ENCODE measurements at regions not wholly inside any gene's neighbourhood (a gene's known extent, or its start where the extent isn't known, plus 50 kb on each side); places are given as distances from the start of the nearest gene placed in this dataset.

DNA sequence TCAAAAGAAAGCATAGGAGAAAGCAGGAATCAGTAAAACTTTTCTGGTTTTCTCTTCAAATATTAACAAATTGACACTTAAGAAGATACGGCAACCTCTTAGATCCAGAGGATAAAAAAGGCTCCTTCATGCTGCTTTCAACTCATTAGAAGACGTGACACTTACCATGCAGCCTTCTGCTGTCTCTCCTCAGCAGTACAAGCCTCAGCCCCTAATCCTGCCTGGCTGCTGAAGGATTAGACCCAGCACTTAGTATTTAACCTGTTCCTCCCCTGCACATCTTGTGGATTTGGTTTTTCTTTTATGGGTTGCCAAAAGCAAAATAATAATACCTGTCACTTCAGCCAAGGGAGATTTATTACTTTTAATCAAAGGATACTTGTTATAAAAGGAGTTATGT lies 108.4 kb downstream of the LYZL1 start:
- CTCF ChIA-PET: interaction anchor here (2.3 kb wide), 1 partner anchor 11 kb away, joined by 13 read pairs; no protein-coding TSS in a partner anchor
- POLR2A ChIA-PET (ENCODE audit: low non-redundant PET): no interaction called here
- TF ChIP-seq, protein P1, sequence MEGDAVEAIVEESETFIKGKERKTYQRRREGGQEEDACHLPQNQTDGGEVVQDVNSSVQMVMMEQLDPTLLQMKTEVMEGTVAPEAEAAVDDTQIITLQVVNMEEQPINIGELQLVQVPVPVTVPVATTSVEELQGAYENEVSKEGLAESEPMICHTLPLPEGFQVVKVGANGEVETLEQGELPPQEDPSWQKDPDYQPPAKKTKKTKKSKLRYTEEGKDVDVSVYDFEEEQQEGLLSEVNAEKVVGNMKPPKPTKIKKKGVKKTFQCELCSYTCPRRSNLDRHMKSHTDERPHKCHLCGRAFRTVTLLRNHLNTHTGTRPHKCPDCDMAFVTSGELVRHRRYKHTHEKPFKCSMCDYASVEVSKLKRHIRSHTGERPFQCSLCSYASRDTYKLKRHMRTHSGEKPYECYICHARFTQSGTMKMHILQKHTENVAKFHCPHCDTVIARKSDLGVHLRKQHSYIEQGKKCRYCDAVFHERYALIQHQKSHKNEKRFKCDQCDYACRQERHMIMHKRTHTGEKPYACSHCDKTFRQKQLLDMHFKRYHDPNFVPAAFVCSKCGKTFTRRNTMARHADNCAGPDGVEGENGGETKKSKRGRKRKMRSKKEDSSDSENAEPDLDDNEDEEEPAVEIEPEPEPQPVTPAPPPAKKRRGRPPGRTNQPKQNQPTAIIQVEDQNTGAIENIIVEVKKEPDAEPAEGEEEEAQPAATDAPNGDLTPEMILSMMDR (conservative IDR thresholded peaks at IDR 0.05; ENCODE audit: low read depth): no peak
- no peak for DNase-seq (ENCODE audit: low spot score)
- no peak overlapping the region for H3K27ac ChIP-seq

DNA sequence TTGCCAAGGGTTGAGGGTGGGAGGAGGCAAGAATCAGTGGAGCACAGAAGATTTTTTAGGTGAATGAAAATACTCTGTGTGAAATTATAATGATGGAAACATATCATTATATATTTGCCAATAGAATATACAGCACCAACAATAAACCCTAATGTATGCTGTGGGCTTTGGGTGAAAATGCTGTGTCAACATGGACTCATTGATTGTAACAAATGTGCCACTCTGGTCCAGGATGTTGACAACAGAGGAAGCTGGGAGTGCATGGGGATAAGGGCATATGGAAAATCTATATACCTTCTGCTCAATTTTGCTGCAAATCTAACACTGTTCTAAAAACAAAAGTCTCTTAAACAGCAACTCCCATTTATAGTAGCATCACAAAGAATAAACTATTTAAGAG lies 114.3 kb downstream of the LYZL1 start:
- TF ChIP-seq, protein P1 (conservative IDR thresholded peaks at IDR 0.05; ENCODE audit: low read depth): no peak
- no peak overlapping the region for H3K27ac ChIP-seq
- no peak for DNase-seq (ENCODE audit: low spot score)
- ChIA-PET CTCF (no interaction called here), POLR2A (ENCODE audit: low non-redundant PET) (no interaction called here)

DNA sequence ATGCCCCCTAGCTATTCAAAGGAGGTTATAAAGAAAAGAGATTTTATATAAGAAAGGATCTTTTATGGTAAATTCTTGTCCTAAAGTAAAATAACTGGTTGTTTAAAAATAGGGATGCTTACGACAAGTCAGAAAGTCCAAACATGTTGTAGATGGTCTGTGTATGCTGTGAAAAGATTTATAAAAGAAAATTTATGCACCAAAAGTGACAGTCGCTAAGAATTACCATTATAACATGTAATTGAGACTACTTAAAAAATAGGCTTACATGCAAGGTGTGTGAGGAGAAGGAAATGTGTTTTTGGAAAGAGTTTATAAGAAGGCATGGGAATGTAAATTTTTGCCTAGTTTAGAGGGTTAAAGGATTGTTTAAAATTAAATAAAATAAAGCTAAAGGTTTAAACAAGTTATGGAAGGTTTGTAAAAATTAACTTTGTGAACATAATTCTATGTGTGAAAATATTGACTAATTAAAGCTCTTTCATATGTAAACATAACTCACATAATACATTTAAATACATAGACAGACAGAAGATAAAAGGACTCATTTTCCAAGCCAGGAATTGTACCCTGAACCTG lies 118.5 kb downstream of the LYZL1 start:
- POLR2A ChIA-PET (ENCODE audit: low non-redundant PET): no interaction called here
- CTCF ChIA-PET: interaction anchor here (0.5 to 0.7 kb wide), 2 partner anchors 21 to 22 kb away, joined by 5 read pairs; no protein-coding TSS in a partner anchor

More for the DNA sequence above, 118.5 kb downstream of the LYZL1 start:
- TF ChIP-seq, protein P1 (conservative IDR thresholded peaks at IDR 0.05; ENCODE audit: low read depth): no peak
- no peak for DNase-seq (ENCODE audit: low spot score)
- H3K27ac ChIP-seq: no peak overlapping the region
